ENCODE measurements at regions not wholly inside any gene's neighbourhood (a gene's known extent, or its start where the extent isn't known, plus 50 kb on each side); places are given as distances from the start of the nearest gene placed in this dataset.

DNA sequence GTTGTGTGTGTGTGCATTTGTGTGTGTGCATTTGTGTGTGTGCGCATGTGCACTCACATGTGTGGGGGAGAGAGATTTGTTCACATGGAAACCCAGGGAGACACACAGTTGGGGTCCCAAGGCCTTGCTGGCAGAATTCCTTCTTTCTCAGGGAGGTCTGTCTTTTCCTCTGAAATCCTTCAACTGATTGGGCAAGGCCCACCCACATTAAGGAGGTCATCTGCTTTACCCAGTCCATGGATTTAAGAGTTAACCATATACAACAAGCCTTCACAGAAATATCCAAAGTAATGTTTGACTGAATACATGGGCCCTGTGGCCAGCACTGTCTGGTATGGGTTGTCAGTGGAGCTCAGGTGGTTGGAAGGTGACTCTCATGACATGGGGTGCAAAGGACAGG lies 641.4 kb downstream of the BRD1 start:
- TF ChIP-seq, protein P1, sequence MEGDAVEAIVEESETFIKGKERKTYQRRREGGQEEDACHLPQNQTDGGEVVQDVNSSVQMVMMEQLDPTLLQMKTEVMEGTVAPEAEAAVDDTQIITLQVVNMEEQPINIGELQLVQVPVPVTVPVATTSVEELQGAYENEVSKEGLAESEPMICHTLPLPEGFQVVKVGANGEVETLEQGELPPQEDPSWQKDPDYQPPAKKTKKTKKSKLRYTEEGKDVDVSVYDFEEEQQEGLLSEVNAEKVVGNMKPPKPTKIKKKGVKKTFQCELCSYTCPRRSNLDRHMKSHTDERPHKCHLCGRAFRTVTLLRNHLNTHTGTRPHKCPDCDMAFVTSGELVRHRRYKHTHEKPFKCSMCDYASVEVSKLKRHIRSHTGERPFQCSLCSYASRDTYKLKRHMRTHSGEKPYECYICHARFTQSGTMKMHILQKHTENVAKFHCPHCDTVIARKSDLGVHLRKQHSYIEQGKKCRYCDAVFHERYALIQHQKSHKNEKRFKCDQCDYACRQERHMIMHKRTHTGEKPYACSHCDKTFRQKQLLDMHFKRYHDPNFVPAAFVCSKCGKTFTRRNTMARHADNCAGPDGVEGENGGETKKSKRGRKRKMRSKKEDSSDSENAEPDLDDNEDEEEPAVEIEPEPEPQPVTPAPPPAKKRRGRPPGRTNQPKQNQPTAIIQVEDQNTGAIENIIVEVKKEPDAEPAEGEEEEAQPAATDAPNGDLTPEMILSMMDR (IDR thresholded peaks at IDR 0.05 in 8 of 11, conservative IDR thresholded peaks at IDR 0.05 in 3 of 11): no peak
- no peak for TF ChIP-seq POLR2A (IDR thresholded peaks at IDR 0.05)

Data from spleen (tissue), 7 donors.